ENCODE measurements at regions not wholly inside any gene's neighbourhood (a gene's known extent, or its start where the extent isn't known, plus 50 kb on each side); places are given as distances from the start of the nearest gene placed in this dataset.

GRCh38 chr6:122297010-122297409 lies 102.4 kb upstream of the HSF2 start:
- no peak for TF ChIP-seq POLR2A (IDR thresholded peaks at IDR 0.05)
- TF ChIP-seq CTCF (IDR thresholded peaks at IDR 0.05 in 4 of 5, conservative IDR thresholded peaks at IDR 0.05 in 1 of 5) = no peak
